ENCODE measurements at regions not wholly inside any gene's neighbourhood (a gene's known extent, or its start where the extent isn't known, plus 50 kb on each side); places are given as distances from the start of the nearest gene placed in this dataset.

DNA sequence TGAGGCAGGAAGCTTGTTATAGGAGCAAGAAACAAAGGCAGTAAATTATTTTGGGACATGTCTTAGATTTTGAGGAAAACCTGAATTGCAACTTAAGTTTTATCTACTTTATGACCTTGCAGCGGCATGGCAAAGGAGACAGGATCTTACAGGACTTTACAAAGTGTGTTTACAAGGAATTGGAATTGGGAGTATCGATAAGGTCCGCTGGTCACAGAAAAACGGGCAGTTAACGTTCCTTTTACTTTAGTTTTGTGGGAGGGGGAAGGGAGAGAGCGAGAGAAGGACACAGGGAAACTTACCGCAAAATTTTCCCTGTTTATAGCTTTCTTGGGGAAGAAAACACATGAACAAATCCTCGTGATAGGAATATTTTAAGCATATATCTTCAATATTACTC lies 1607.2 kb downstream of the GRIK2 start:
- no peak for TF ChIP-seq POLR2A (IDR thresholded peaks at IDR 0.05)
- TF ChIP-seq, protein P1, sequence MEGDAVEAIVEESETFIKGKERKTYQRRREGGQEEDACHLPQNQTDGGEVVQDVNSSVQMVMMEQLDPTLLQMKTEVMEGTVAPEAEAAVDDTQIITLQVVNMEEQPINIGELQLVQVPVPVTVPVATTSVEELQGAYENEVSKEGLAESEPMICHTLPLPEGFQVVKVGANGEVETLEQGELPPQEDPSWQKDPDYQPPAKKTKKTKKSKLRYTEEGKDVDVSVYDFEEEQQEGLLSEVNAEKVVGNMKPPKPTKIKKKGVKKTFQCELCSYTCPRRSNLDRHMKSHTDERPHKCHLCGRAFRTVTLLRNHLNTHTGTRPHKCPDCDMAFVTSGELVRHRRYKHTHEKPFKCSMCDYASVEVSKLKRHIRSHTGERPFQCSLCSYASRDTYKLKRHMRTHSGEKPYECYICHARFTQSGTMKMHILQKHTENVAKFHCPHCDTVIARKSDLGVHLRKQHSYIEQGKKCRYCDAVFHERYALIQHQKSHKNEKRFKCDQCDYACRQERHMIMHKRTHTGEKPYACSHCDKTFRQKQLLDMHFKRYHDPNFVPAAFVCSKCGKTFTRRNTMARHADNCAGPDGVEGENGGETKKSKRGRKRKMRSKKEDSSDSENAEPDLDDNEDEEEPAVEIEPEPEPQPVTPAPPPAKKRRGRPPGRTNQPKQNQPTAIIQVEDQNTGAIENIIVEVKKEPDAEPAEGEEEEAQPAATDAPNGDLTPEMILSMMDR (IDR thresholded peaks at IDR 0.05), result no peak
